ENCODE measurements at regions not wholly inside any gene's neighbourhood (a gene's known extent, or its start where the extent isn't known, plus 50 kb on each side); places are given as distances from the start of the nearest gene placed in this dataset.

- POLR2A ChIA-PET (ENCODE audit: partially characterized antibody), result interaction anchor here (1.5 kb wide), 1 partner anchor 8 kb away, joined by 4 read pairs; no protein-coding TSS in a partner anchor
- Histone ChIP-seq H3K23ac (ENCODE audit: insufficient read length) (no peak overlapping the region), H3K36me3 (ENCODE audit: control insufficient read depth in 2 of 4, insufficient read depth in 4 of 4, low read length in 3 of 4) (no peaks in the 10 kb centered on the region), H2AFZ (ENCODE audit: low read length) (no peak overlapping the region), H3K9ac (replicated peaks in 1 of 4; ENCODE audit: extremely low read depth in 1 of 4, low read depth in 3 of 4, low read length in 3 of 4) (no peak overlapping the region), H4K20me1 (replicated peaks in 1 of 2; ENCODE audit: control insufficient read depth in 1 of 2, insufficient read depth in 2 of 2, low read length in 2 of 2) (no peaks in the 10 kb centered on the region), H2BK20ac (ENCODE audit: low read length) (no peak overlapping the region), H3K4me2 (ENCODE audit: insufficient read depth in 1 of 2, low read depth in 2 of 2, low read length in 2 of 2) (no peak overlapping the region), H2BK120ac (replicated peaks; ENCODE audit: low read depth, low read length) (no peak overlapping the region), H3K79me1 (ENCODE audit: low read depth, low read length) (no peaks in the 10 kb centered on the region), H3K9me3 (ENCODE audit: insufficient read depth in 2 of 2, low read depth in 1 of 2, low read length in 1 of 2) (no peaks in the 10 kb centered on the region), H2BK5ac (ENCODE audit: low read depth, low read length) (no peak overlapping the region), H3K23me2 (ENCODE audit: low read depth, low read length) (no peaks in the 10 kb centered on the region), H3K27ac (ENCODE audit: low read depth, low read length) (no peak overlapping the region), H3K4me1 (replicated peaks in 1 of 4; ENCODE audit: control insufficient read depth in 3 of 4, insufficient read depth in 4 of 4, low read length in 3 of 4) (peaks cover 0 to 1% (median 0%) of the 10 kb centered on the region in 4 experiments; a peak in 1 of 7 replicates), H2BK15ac (ENCODE audit: low read length) (no peak overlapping the region), H3K4me3 (ENCODE audit: extremely low read depth in 1 of 4, insufficient read depth in 2 of 4, low read depth in 3 of 4, low read length in 4 of 4) (no peak overlapping the region), H3K56ac (replicated peaks; ENCODE audit: insufficient read length, low read depth, low read length) (no peak overlapping the region), H3K79me2 (ENCODE audit: control insufficient read depth in 1 of 2, insufficient read depth in 2 of 2, low read length in 2 of 2) (no peaks in the 10 kb centered on the region), H4K5ac (ENCODE audit: insufficient read length, low read depth, low read length) (no peak overlapping the region), H3K27me3 (replicated peaks in 1 of 4; ENCODE audit: control insufficient read depth in 3 of 4, extremely low read depth in 1 of 4, insufficient read depth in 3 of 4, low read length in 3 of 4) (no peaks in the 10 kb centered on the region), H3K14ac (ENCODE audit: insufficient read length) (no peak overlapping the region), H2AK5ac (ENCODE audit: low read depth, low read length) (no peak overlapping the region), H3K4ac (replicated peaks; ENCODE audit: insufficient read length, low read depth, low read length) (no peak overlapping the region), H2BK12ac (ENCODE audit: low read depth, low read length) (no peak overlapping the region), H4K8ac (ENCODE audit: extremely low read depth, insufficient read depth, low read length) (no peak overlapping the region), H3K18ac (ENCODE audit: extremely low read depth, low read length) (no peak overlapping the region), H4K91ac (replicated peaks; ENCODE audit: insufficient read length, low read length) (no peak overlapping the region)
- CTCF ChIA-PET (ENCODE audit: partially characterized antibody), result no interaction called here
- FAIRE-seq (no peak), DNase-seq (ENCODE audit: low read depth in 1 of 2, low spot score in 2 of 2) (no peak)
- 90% methylated on average over 2 of the region's 2 CpGs; no CpG with 5 or more reads in 1 of the 2 experiments for WGBS, 2 experiments (ENCODE audit: extremely low coverage in 1 of 2, insufficient coverage in 1 of 2, insufficient read length in 1 of 2, insufficient replicate concordance in 2 of 2, low coverage in 1 of 2, low lambda C conversion rate in 2 of 2, missing lambda C conversion rate in 1 of 2)
- TF ChIP-seq YY1 (IDR thresholded peaks at IDR 0.05; ENCODE audit: low read depth, low read length), result no peak
- TF ChIP-seq, protein P1, sequence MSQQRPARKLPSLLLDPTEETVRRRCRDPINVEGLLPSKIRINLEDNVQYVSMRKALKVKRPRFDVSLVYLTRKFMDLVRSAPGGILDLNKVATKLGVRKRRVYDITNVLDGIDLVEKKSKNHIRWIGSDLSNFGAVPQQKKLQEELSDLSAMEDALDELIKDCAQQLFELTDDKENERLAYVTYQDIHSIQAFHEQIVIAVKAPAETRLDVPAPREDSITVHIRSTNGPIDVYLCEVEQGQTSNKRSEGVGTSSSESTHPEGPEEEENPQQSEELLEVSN (IDR thresholded peaks at IDR 0.05), result no peak
Measured at GRCh38 chr3:96101006-96101560, 713.3 kb upstream of the EPHA6 start.

Measured in H1 (cell line).